ENCODE measurements at regions not wholly inside any gene's neighbourhood (a gene's known extent, or its start where the extent isn't known, plus 50 kb on each side); places are given as distances from the start of the nearest gene placed in this dataset.

- ATAC-seq (ENCODE audit: low read depth) = no peak
- H3K4me1 Mint-ChIP-seq = no peaks in the 10 kb centered on the region
Observed at GRCh38 chr3:34139566-34139965, 341.1 kb downstream of the PDCD6IP start.

GRCh38 chr3:34140616-34141015 is 342.2 kb downstream of the PDCD6IP start:
- ATAC-seq (ENCODE audit: low read depth) = no peak
- Histone ChIP-seq H3K27ac (ENCODE audit: low read length in 2 of 2) (no peak overlapping the region), H4K20me1 (ENCODE audit: control insufficient read depth, insufficient read depth, low read length, poor library complexity, severe bottlenecking) (no peaks in the 10 kb centered on the region), H3K4me2 (replicated peaks; ENCODE audit: low read depth, low read length, poor library complexity, severe bottlenecking) (no peak overlapping the region), H3K9me3 (ENCODE audit: control extremely low read depth in 1 of 3, control insufficient read depth in 2 of 3, insufficient read depth in 1 of 3, low read length in 2 of 3) (no peaks in the 10 kb centered on the region), H3K4me1 (ENCODE audit: control insufficient read depth in 2 of 2, insufficient read depth in 2 of 2, low read length in 2 of 2) (no peaks in the 10 kb centered on the region), H3K9ac (ENCODE audit: low read length) (no peak overlapping the region), H3K27me3 (replicated peaks in 1 of 4; ENCODE audit: control extremely low read depth in 1 of 4, control insufficient read depth in 3 of 4, insufficient read depth in 4 of 4, low read length in 3 of 4) (no peaks in the 10 kb centered on the region), H3K4me3 (ENCODE audit: control extremely low read depth in 1 of 5, extremely low read depth in 1 of 5, insufficient read depth in 1 of 5, low read depth in 2 of 5, low read length in 4 of 5) (no peak overlapping the region), H3K36me3 (replicated peaks in 1 of 2; ENCODE audit: control extremely low read depth in 1 of 2, control insufficient read depth in 1 of 2, extremely low read depth in 1 of 2, insufficient read depth in 2 of 2, low read length in 1 of 2) (no peaks in the 10 kb centered on the region), H2AFZ (ENCODE audit: insufficient read depth, low read depth, low read length, poor library complexity, severe bottlenecking) (no peak overlapping the region), H3K79me2 (ENCODE audit: control insufficient read depth, insufficient read depth, low read length) (no peaks in the 10 kb centered on the region)
- no peaks in the 10 kb centered on the region for H3K4me1 Mint-ChIP-seq
- H3K27ac Mint-ChIP-seq = no peak overlapping the region
- POLR2A ChIA-PET = no interaction called here
- intact Hi-C loops (cut with micrococcal nuclease) = no loop called here
- no peak for DNase-seq
- CTCF ChIA-PET = no interaction called here
- H3K4me3 Mint-ChIP-seq = no peak overlapping the region
- no CpG with 5 or more reads among the region's 1 CpG for WGBS (ENCODE audit: insufficient coverage)
- TF ChIP-seq EZH2 (IDR thresholded peaks at IDR 0.05; ENCODE audit: borderline replicate concordance, insufficient read depth, low read depth, low read length, poor library complexity, severe bottlenecking) (no peak), CTCF (IDR thresholded peaks at IDR 0.05) (no peak)
- H3K27me3 Mint-ChIP-seq = no peaks in the 10 kb centered on the region
- H3K9me3 Mint-ChIP-seq (ENCODE audit: insufficient read depth) = peaks cover 4% of the 10 kb centered on the region

More at GRCh38 chr3:34139566-34139965, 341.1 kb downstream of the PDCD6IP start:
- Histone ChIP-seq H3K9ac (ENCODE audit: low read length) (no peak overlapping the region), H3K4me2 (replicated peaks; ENCODE audit: low read depth, low read length, poor library complexity, severe bottlenecking) (no peak overlapping the region), H3K79me2 (ENCODE audit: control insufficient read depth, insufficient read depth, low read length) (no peaks in the 10 kb centered on the region), H3K27ac (ENCODE audit: low read length in 2 of 2) (no peak overlapping the region), H3K4me1 (ENCODE audit: control insufficient read depth in 2 of 2, insufficient read depth in 2 of 2, low read length in 2 of 2) (no peaks in the 10 kb centered on the region), H3K4me3 (ENCODE audit: control extremely low read depth in 1 of 5, extremely low read depth in 1 of 5, insufficient read depth in 1 of 5, low read depth in 2 of 5, low read length in 4 of 5) (no peak overlapping the region), H3K36me3 (replicated peaks in 1 of 2; ENCODE audit: control extremely low read depth in 1 of 2, control insufficient read depth in 1 of 2, extremely low read depth in 1 of 2, insufficient read depth in 2 of 2, low read length in 1 of 2) (no peaks in the 10 kb centered on the region), H2AFZ (ENCODE audit: insufficient read depth, low read depth, low read length, poor library complexity, severe bottlenecking) (no peak overlapping the region), H4K20me1 (ENCODE audit: control insufficient read depth, insufficient read depth, low read length, poor library complexity, severe bottlenecking) (no peaks in the 10 kb centered on the region), H3K27me3 (replicated peaks in 1 of 4; ENCODE audit: control extremely low read depth in 1 of 4, control insufficient read depth in 3 of 4, insufficient read depth in 4 of 4, low read length in 3 of 4) (no peaks in the 10 kb centered on the region), H3K9me3 (ENCODE audit: control extremely low read depth in 1 of 3, control insufficient read depth in 2 of 3, insufficient read depth in 1 of 3, low read length in 2 of 3) (no peaks in the 10 kb centered on the region)
- H3K27me3 Mint-ChIP-seq = no peaks in the 10 kb centered on the region
- H3K4me3 Mint-ChIP-seq = no peak overlapping the region
- POLR2A ChIA-PET = no interaction called here
- CTCF ChIA-PET = no interaction called here
- peaks cover 4% of the 10 kb centered on the region for H3K9me3 Mint-ChIP-seq (ENCODE audit: insufficient read depth)
- H3K27ac Mint-ChIP-seq = no peak overlapping the region
- TF ChIP-seq CTCF (IDR thresholded peaks at IDR 0.05) (no peak), EZH2 (IDR thresholded peaks at IDR 0.05; ENCODE audit: borderline replicate concordance, insufficient read depth, low read depth, low read length, poor library complexity, severe bottlenecking) (no peak)
- no peak for DNase-seq
- intact Hi-C loops (cut with micrococcal nuclease) = no loop called here
